ENCODE measurements at regions not wholly inside any gene's neighbourhood (a gene's known extent, or its start where the extent isn't known, plus 50 kb on each side); places are given as distances from the start of the nearest gene placed in this dataset.

- no peaks in the 10 kb centered on the region for H3K27me3 ChIP-seq (ENCODE audit: control insufficient read depth in 2 of 2, insufficient read depth in 2 of 2, low read length in 2 of 2)
- no peak overlapping the region for H3K27ac ChIP-seq (ENCODE audit: extremely low read depth, low read depth, low read length)
- H3K79me2 ChIP-seq (ENCODE audit: control insufficient read depth, insufficient read depth, low read length) = no peaks in the 10 kb centered on the region
- CTCF ChIA-PET (ENCODE audit: low intra/inter-chr PET ratio) = no interaction called here
- no peak overlapping the region for H3K4me2 ChIP-seq (ENCODE audit: insufficient read depth, low read length)
- H4K20me1 ChIP-seq (replicated peaks; ENCODE audit: control insufficient read depth, insufficient read depth, low read length) = no peaks in the 10 kb centered on the region
- H3K9ac ChIP-seq (ENCODE audit: insufficient read depth in 1 of 2, low read depth in 2 of 2, low read length in 2 of 2) = no peak overlapping the region
- no peak overlapping the region for H3K4me3 ChIP-seq
- H2AFZ ChIP-seq (ENCODE audit: low read depth, low read length) = no peak overlapping the region
- DNase-seq (ENCODE audit: extremely low read depth in 1 of 4, low spot score in 3 of 4) (no peak), FAIRE-seq (no peak), ATAC-seq (no peak)
- WGBS (ENCODE audit: insufficient coverage, low coverage, missing lambda C conversion rate) = 49% methylated on average over 4 of the region's 4 CpGs
- H3K36me3 ChIP-seq (ENCODE audit: control insufficient read depth, insufficient read depth, low read length) = no peaks in the 10 kb centered on the region; the same call in 2 of the 3 replicates
- no peaks in the 10 kb centered on the region for H3K4me1 ChIP-seq (replicated peaks in 1 of 2; ENCODE audit: control insufficient read depth in 2 of 2, insufficient read depth in 2 of 2, low read length in 2 of 2)
- POLR2A ChIA-PET = no interaction called here
- H3K9me3 ChIP-seq (replicated peaks; ENCODE audit: control insufficient read depth, insufficient read depth, low read depth, low read length) = peaks cover 3% of the 10 kb centered on the region
- no peaks in the 10 kb centered on the region for H3K9me1 ChIP-seq (ENCODE audit: control insufficient read depth, insufficient read depth, low read length)
- no TSS peak for BruUV-seq (replicated peaks)
- intact Hi-C loops (cut with micrococcal nuclease) = no loop called here
- in situ Hi-C loops (cut with MboI) = no loop called here
- TF ChIP-seq ZNF280A (IDR thresholded peaks at IDR 0.05; ENCODE audit: low read depth, partially characterized antibody) = peak; percentile 92
- TF ChIP-seq TRIM28 (IDR thresholded peaks at IDR 0.05) = peak; percentile 95
- TF ChIP-seq BRF2 (IDR thresholded peaks at IDR 0.05; ENCODE audit: borderline replicate concordance, insufficient read depth, insufficient read length) = no peak
- 0 out of 2 replicates have a peak, but pooled peaks have one; percentile 35 for TF ChIP-seq JUN (IDR thresholded peaks at IDR 0.05; ENCODE audit: borderline replicate concordance, low read depth, low read length)
- no peak for TF ChIP-seq JUN (CRISPR knock-in tag; IDR thresholded peaks at IDR 0.05; ENCODE audit: borderline replicate concordance)
- TF ChIP-seq MLLT1 (IDR thresholded peaks at IDR 0.05) = 0 out of 4 replicates have a peak, but pooled peaks of 1 of the 2 experiments have one; percentile 36
- peak; percentile 79 for TF ChIP-seq CHAMP1 (IDR thresholded peaks at IDR 0.05)
- peak; percentile 91; the same call in 1 of the 2 replicates for TF ChIP-seq HLTF (IDR thresholded peaks at IDR 0.05)
- TF ChIP-seq ZNF518B (CRISPR knock-in tag; IDR thresholded peaks at IDR 0.05) = no peak
- peak; percentile 84 for TF ChIP-seq CBX5 (IDR thresholded peaks at IDR 0.05; ENCODE audit: borderline replicate concordance, low read depth)
- no peak for TF ChIP-seq TOE1 (IDR thresholded peaks at IDR 0.05; ENCODE audit: borderline replicate concordance)
- TF ChIP-seq TOE1 (CRISPR knock-in tag; IDR thresholded peaks at IDR 0.05; ENCODE audit: borderline replicate concordance, low read depth) = no peak
Observed at GRCh38 chr21:14645702-14646101, 99.6 kb upstream of the SAMSN1 start.

Measured in K562 (cell line).